HG03442 (cell line): ENCODE measurements at regions not wholly inside any gene's neighbourhood (a gene's known extent, or its start where the extent isn't known, plus 50 kb on each side); places are given as distances from the start of the nearest gene placed in this dataset.
"Not testable (repeated sequence)": the region's sequence is repeated elsewhere in the genome, so short reads cannot be mapped to it uniquely, and the experiment has no call there.

ENCODE experiments used
- ATAC-seq: cut with Tn5 transposase; IDR thresholded peaks from one replicate; pipeline ENCODE4 v1.9.1; 2021; ENCODE audit warnings: mild to moderate bottlenecking, moderate library complexity; ENCODE audit not compliant: unreplicated experiment

GRCh38 chrX:36642052-36642451, 366.1 kb upstream of the FAM47C start:
- ATAC-seq: no peak

- ATAC-seq: no peak
Observed at GRCh38 chrX:36650622-36651021, 357.5 kb upstream of the FAM47C start.

- no peak for ATAC-seq
Observed at GRCh38 chrX:36683507-36683906, 324.7 kb upstream of the FAM47C start.

- no peak for ATAC-seq
Observed at GRCh38 chrX:36684053-36684452, 324.1 kb upstream of the FAM47C start.

GRCh38 chrX:36721990-36722389, 286.2 kb upstream of the FAM47C start:
- ATAC-seq: no peak

- no peak for ATAC-seq
Observed at GRCh38 chrX:36753602-36754001, 254.6 kb upstream of the FAM47C start.

- ATAC-seq: no peak
Observed at GRCh38 chrX:36787752-36788151, 220.4 kb upstream of the FAM47C start.

- no peak for ATAC-seq
Observed at GRCh38 chrX:36803151-36803550, 205.0 kb upstream of the FAM47C start.

- no peak for ATAC-seq
Observed at GRCh38 chrX:36804066-36804465, 204.1 kb upstream of the FAM47C start.

GRCh38 chrX:36844857-36845256, 163.3 kb upstream of the FAM47C start:
- no peak for ATAC-seq

GRCh38 chrX:36847496-36847895, 160.7 kb upstream of the FAM47C start:
- ATAC-seq: no peak

GRCh38 chrX:36849407-36849806, 158.8 kb upstream of the FAM47C start:
- no peak for ATAC-seq

- no peak for ATAC-seq
Observed at GRCh38 chrX:36856849-36857248, 151.3 kb upstream of the FAM47C start.

- ATAC-seq: no peak
Observed at GRCh38 chrX:36859231-36859630, 148.9 kb upstream of the FAM47C start.

GRCh38 chrX:36861601-36862000, 146.6 kb upstream of the FAM47C start:
- ATAC-seq: no peak

- ATAC-seq: no peak
Observed at GRCh38 chrX:36867143-36867542, 141.0 kb upstream of the FAM47C start.

GRCh38 chrX:36868592-36868991, 139.6 kb upstream of the FAM47C start:
- no peak for ATAC-seq

- ATAC-seq: no peak
Observed at GRCh38 chrX:36869457-36869856, 138.7 kb upstream of the FAM47C start.

GRCh38 chrX:36897690-36898089, 110.5 kb upstream of the FAM47C start:
- ATAC-seq: no peak

- ATAC-seq: no peak
Observed at GRCh38 chrX:36898301-36898700, 109.9 kb upstream of the FAM47C start.

- ATAC-seq: not testable (repeated sequence)
Observed at GRCh38 chrX:36904561-36904960, 103.6 kb upstream of the FAM47C start.

- ATAC-seq: peak; percentile 45
Observed at GRCh38 chrX:36908801-36909675, 99.1 kb upstream of the FAM47C start.

- no peak for ATAC-seq
Observed at GRCh38 chrX:36909676-36910030, 98.5 kb upstream of the FAM47C start.
